ENCODE measurements at regions not wholly inside any gene's neighbourhood (a gene's known extent, or its start where the extent isn't known, plus 50 kb on each side); places are given as distances from the start of the nearest gene placed in this dataset.

DNA sequence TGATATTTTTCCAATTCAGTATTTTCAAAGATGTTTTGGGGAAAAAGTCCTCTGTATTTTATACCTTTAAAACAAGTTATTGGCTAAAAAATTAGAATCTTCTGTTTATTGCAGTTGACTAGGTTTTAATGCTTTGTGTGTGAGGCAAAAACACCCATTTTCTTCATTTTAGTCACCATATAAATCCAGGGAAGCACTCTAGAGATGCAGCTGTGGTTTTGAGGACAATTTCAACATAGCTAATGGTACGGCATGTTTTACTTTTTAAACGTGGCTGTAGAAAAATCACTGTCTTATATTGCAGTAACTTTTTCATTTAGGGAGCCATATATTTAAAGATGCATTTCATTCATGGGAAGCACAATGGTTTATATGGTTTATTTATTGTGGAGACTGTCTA lies 129.1 kb upstream of the PITX2 start:
- H3K36me3 ChIP-seq (ENCODE audit: control insufficient read depth, insufficient read depth, low read length): no peaks in the 10 kb centered on the region
- no peak overlapping the region for H4K91ac ChIP-seq (ENCODE audit: insufficient read depth, low read depth, low read length)
- ChIA-PET CTCF (no interaction called here), POLR2A (ENCODE audit: unreplicated experiment) (no interaction called here)
- H3K4me2 ChIP-seq (ENCODE audit: low read depth, low read length): no peak overlapping the region
- no peak overlapping the region for H3K14ac ChIP-seq (replicated peaks; ENCODE audit: low read depth, low read length)
- no peak overlapping the region for H2AK9ac ChIP-seq (replicated peaks; ENCODE audit: low read depth, low read length, poor library complexity)
- H3K27ac ChIP-seq (ENCODE audit: insufficient read depth, low read length): no peak overlapping the region
- H3K27me3 ChIP-seq (ENCODE audit: control insufficient read depth, insufficient read depth, low read length): no peaks in the 10 kb centered on the region
- no peaks in the 10 kb centered on the region for H4K20me1 ChIP-seq (ENCODE audit: insufficient read depth, low read length)
- H4K5ac ChIP-seq (ENCODE audit: low read depth, low read length): no peak overlapping the region
- no peak overlapping the region for H2BK15ac ChIP-seq (ENCODE audit: low read depth, low read length)
- no peak overlapping the region for H2BK20ac ChIP-seq (ENCODE audit: low read depth, low read length)
- ATAC-seq (ENCODE audit: low read depth): no peak
- H2AFZ ChIP-seq (replicated peaks; ENCODE audit: low read length, poor library complexity): no peak overlapping the region
- dilution Hi-C loops (cut with HindIII; ENCODE audit: low sequenced_read_pairs, unreplicated experiment): no loop called here
- DNase-seq: no peak
- intact Hi-C loops (cut with micrococcal nuclease): no loop called here
- no peaks in the 10 kb centered on the region for H3K79me1 ChIP-seq (ENCODE audit: low read depth in 1 of 2, low read length in 2 of 2)
- no TSS peak for BruUV-seq (replicated peaks)
- no peak overlapping the region for H3K56ac ChIP-seq (ENCODE audit: extremely low read depth, insufficient read depth, low read length)
- no peak overlapping the region for H3K4me3 ChIP-seq (ENCODE audit: insufficient read depth, low read depth, low read length)
- H3K23ac ChIP-seq (ENCODE audit: low read depth, low read length): no peak overlapping the region
- no peak overlapping the region for H2AK5ac ChIP-seq (ENCODE audit: low read depth, low read length)
- H3K9me3 ChIP-seq (ENCODE audit: control insufficient read depth, insufficient read depth, low read length): no peaks in the 10 kb centered on the region
- TF ChIP-seq, protein P1, sequence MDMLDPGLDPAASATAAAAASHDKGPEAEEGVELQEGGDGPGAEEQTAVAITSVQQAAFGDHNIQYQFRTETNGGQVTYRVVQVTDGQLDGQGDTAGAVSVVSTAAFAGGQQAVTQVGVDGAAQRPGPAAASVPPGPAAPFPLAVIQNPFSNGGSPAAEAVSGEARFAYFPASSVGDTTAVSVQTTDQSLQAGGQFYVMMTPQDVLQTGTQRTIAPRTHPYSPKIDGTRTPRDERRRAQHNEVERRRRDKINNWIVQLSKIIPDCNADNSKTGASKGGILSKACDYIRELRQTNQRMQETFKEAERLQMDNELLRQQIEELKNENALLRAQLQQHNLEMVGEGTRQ (IDR thresholded peaks at IDR 0.05; ENCODE audit: low read depth, low read length): no peak
- TF ChIP-seq, protein P2, sequence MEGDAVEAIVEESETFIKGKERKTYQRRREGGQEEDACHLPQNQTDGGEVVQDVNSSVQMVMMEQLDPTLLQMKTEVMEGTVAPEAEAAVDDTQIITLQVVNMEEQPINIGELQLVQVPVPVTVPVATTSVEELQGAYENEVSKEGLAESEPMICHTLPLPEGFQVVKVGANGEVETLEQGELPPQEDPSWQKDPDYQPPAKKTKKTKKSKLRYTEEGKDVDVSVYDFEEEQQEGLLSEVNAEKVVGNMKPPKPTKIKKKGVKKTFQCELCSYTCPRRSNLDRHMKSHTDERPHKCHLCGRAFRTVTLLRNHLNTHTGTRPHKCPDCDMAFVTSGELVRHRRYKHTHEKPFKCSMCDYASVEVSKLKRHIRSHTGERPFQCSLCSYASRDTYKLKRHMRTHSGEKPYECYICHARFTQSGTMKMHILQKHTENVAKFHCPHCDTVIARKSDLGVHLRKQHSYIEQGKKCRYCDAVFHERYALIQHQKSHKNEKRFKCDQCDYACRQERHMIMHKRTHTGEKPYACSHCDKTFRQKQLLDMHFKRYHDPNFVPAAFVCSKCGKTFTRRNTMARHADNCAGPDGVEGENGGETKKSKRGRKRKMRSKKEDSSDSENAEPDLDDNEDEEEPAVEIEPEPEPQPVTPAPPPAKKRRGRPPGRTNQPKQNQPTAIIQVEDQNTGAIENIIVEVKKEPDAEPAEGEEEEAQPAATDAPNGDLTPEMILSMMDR (conservative IDR thresholded peaks at IDR 0.05; ENCODE audit: low read depth, low read length): no peak
- no peak for TF ChIP-seq CHD1 (IDR thresholded peaks at IDR 0.05; ENCODE audit: low read depth, low read length)
- TF ChIP-seq RFX5 (IDR thresholded peaks at IDR 0.05; ENCODE audit: low read depth, low read length): no peak
- TF ChIP-seq MXI1 (IDR thresholded peaks at IDR 0.05; ENCODE audit: borderline replicate concordance, low read depth, low read length): no peak
- TF ChIP-seq CEBPB (IDR thresholded peaks at IDR 0.05; ENCODE audit: low read depth, low read length): no peak
- no peak for TF ChIP-seq MAZ (IDR thresholded peaks at IDR 0.05; ENCODE audit: borderline replicate concordance, low read depth, low read length)
- TF ChIP-seq, protein P3, sequence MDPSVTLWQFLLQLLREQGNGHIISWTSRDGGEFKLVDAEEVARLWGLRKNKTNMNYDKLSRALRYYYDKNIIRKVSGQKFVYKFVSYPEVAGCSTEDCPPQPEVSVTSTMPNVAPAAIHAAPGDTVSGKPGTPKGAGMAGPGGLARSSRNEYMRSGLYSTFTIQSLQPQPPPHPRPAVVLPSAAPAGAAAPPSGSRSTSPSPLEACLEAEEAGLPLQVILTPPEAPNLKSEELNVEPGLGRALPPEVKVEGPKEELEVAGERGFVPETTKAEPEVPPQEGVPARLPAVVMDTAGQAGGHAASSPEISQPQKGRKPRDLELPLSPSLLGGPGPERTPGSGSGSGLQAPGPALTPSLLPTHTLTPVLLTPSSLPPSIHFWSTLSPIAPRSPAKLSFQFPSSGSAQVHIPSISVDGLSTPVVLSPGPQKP (IDR thresholded peaks at IDR 0.05; ENCODE audit: borderline replicate concordance, low read depth, low read length): no peak
- no peak for TF ChIP-seq FOS (IDR thresholded peaks at IDR 0.05; ENCODE audit: low read depth, low read length)
- no peak for TF ChIP-seq RCOR1 (IDR thresholded peaks at IDR 0.05; ENCODE audit: insufficient replicate concordance, low read length)
- TF ChIP-seq MAFK (IDR thresholded peaks at IDR 0.05; ENCODE audit: low read depth, low read length): no peak
- no peak for TF ChIP-seq SMC3 (IDR thresholded peaks at IDR 0.05; ENCODE audit: low read depth, low read length)
- no peak for TF ChIP-seq RAD21 (IDR thresholded peaks at IDR 0.05; ENCODE audit: low read length)
- no peak overlapping the region for H3K4ac ChIP-seq (ENCODE audit: low read depth, low read length)
- WGBS, 2 experiments (ENCODE audit: extremely low coverage in 2 of 2, insufficient read length in 1 of 2): no CpG with 5 or more reads among the region's 2 CpGs
- H4K8ac ChIP-seq (ENCODE audit: low read depth in 2 of 2, low read length in 2 of 2): no peak overlapping the region
- no peaks in the 10 kb centered on the region for H3K9me1 ChIP-seq (ENCODE audit: insufficient read depth, low read length)
- H3K9ac ChIP-seq (ENCODE audit: low read depth, low read length): no peak overlapping the region
- H2BK5ac ChIP-seq (ENCODE audit: low read depth, low read length, poor library complexity, severe bottlenecking): no peak overlapping the region
- H3K18ac ChIP-seq (ENCODE audit: low read depth, low read length): no peak overlapping the region
- no peaks in the 10 kb centered on the region for H3K4me1 ChIP-seq (ENCODE audit: control insufficient read depth, insufficient read depth, low read length)
- in situ Hi-C loops (cut with MboI; ENCODE audit: low sequenced_read_pairs): no loop called here
- H2BK120ac ChIP-seq (ENCODE audit: low read depth, low read length): no peak overlapping the region

All from IMR-90 (cell line).